Bronchial epithelial cell (primary cell): ENCODE measurements at regions not wholly inside any gene's neighbourhood (a gene's known extent, or its start where the extent isn't known, plus 50 kb on each side); places are given as distances from the start of the nearest gene placed in this dataset.

Source experiments
- DNase-seq: peaks from one replicate; pipeline ENCODE4 v3.0.0-alpha.2; 2010; ENCODE audit warnings: low read depth
- FAIRE-seq: peaks from 2 replicates; lab custom pipeline; 2011; peaks lifted over from hg19 to GRCh38; lab: Jason Lieb, UNC
- H3K27me3 ChIP-seq: 2 replicates; pipeline ENCODE4 v1.5.1; 2011; ENCODE audit warnings: low read length; ENCODE audit not compliant: control insufficient read depth, insufficient read depth
- H3K36me3 ChIP-seq: 2 replicates; pipeline ENCODE4 v1.5.1; 2011; ENCODE audit warnings: low read length; ENCODE audit not compliant: control insufficient read depth, insufficient read depth
- H3K4me3 ChIP-seq: 2 replicates; pipeline ENCODE4 v1.5.1; 2011; ENCODE audit warnings: mild to moderate bottlenecking, low read depth, low read length, control low read depth
- CTCF ChIP-seq: IDR thresholded peaks from 2 replicates; pipeline ENCODE4 v1.5.1; 2011; ENCODE audit warnings: mild to moderate bottlenecking, moderate library complexity, low read length, control low read depth, inconsistent platforms; ENCODE audit not compliant: insufficient read depth, severe bottlenecking

DNA sequence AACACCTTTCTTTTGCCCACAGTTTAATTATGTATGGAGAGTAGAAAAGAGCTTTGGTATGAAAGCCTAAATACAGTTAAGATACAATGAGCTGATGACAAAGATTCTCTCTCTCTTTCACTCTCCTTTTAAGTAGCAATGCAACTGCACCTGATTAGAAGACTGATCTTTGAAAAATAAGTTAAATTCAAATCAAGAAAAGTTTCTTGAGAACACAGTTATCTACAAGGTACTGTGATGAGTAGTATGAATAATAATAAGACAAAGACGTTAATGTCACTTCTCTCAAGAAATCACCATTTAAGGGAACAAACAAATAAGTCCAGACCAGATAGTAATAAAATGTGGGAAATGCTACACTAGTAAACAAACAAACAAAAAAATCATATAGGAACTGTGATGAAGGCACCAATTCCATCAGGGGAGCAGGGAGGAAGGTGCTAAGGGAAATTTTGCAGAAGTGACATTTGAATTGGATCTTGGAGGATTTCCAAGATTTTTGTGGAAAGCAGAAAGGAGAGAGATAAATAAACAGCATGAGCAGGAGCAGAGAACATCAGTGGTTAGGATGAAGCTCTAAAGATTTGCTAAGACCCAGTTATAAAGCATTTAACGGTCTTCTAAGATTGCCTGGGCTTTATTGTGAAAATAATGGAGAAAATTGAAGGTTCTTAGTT lies 65.2 kb upstream of the STK38L start:
- FAIRE-seq (no peak), DNase-seq (no peak)
- H3K27me3 ChIP-seq: no peaks in the 10 kb centered on the region
- no peaks in the 10 kb centered on the region for H3K36me3 ChIP-seq
- no peak overlapping the region for H3K4me3 ChIP-seq
- TF ChIP-seq CTCF: no peak

- TF ChIP-seq CTCF: no peak
- no peak overlapping the region for H3K4me3 ChIP-seq
- no peaks in the 10 kb centered on the region for H3K36me3 ChIP-seq
- peak; percentile 100 for DNase-seq
- no peak for FAIRE-seq
- no peaks in the 10 kb centered on the region for H3K27me3 ChIP-seq
Measured at GRCh38 chr12:27179400-27180214, 64.5 kb upstream of the STK38L start.

DNA sequence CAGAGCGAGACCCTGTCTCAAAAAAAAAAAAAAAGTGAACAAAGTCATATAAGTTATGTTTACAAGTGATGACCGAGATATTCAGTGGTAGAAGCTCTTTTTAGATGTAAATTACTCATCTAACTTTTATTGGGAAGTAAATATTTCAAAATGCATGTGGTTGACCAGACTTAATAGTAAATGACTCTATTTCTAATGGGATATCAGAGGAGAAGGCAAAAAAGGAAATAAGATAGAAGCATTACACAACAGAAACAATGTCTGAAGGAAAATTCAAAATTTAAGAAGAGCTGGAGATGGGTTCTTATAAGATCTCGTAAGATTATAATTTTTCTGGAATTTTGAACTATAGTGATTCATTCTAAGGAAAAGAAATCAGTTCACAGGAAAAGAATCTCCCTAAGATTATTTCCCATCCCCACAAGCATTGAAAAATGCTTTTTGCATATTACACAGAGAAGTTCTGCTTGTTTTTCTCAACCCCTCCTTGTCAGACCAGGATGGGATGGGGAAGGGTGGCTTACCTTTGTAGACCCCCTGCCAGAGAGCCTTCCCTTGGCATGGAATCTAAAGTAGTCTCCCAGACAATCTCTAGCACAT lies 63.1 kb upstream of the STK38L start:
- Histone ChIP-seq H3K27me3 (no peaks in the 10 kb centered on the region), H3K4me3 (no peak overlapping the region), H3K36me3 (no peaks in the 10 kb centered on the region)
- DNase-seq: no peak
- no peak for FAIRE-seq
- TF ChIP-seq CTCF: no peak

- Histone ChIP-seq H3K27me3 (no peaks in the 10 kb centered on the region), H3K4me3 (no peak overlapping the region), H3K36me3 (no peaks in the 10 kb centered on the region)
- no peak for TF ChIP-seq CTCF
- no peak for FAIRE-seq
- DNase-seq: no peak
Measured at GRCh38 chr12:27183342-27183741, 60.7 kb upstream of the STK38L start.

DNA sequence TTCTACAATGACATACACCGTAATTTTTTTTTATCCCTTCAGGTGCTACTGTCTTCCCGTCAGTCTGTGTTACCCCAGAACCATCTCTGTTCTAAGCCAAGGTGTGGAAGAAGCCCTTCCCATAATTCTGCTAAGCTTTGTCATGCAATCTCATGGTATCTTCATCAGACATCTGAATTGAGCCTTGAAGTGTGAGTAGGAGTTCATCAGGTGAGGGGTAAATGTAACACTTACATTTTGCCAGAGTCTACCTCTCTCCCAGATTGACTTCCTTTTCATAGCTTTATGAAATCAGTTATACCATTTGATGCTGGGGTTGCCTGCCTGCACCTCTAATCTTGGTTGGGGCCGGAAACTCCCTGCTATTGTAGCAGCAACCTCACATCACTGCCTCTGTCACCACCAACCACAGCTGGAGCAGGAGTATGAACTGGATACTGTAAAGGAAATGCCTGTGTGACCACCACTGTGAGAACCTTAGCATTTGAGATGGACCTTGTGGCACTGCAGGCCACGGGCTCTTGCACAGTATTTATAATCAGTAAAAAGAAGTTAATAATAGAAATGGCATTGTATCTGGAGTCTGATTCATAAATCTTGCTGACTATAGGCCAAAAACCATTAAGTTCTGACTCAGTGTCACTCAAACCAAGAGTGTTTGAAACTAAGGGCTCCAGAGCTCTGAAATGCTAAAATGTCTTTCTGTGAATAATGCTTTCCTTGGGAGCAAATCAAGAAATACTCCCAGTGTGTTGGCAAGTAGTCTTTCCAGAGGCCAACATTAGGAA lies 58.7 kb upstream of the STK38L start:
- no peak for FAIRE-seq
- DNase-seq: no peak
- no peaks in the 10 kb centered on the region for H3K36me3 ChIP-seq
- no peaks in the 10 kb centered on the region for H3K27me3 ChIP-seq
- no peak for TF ChIP-seq CTCF
- H3K4me3 ChIP-seq: no peak overlapping the region
